ENCODE measurements at regions not wholly inside any gene's neighbourhood (a gene's known extent, or its start where the extent isn't known, plus 50 kb on each side); places are given as distances from the start of the nearest gene placed in this dataset.

DNA sequence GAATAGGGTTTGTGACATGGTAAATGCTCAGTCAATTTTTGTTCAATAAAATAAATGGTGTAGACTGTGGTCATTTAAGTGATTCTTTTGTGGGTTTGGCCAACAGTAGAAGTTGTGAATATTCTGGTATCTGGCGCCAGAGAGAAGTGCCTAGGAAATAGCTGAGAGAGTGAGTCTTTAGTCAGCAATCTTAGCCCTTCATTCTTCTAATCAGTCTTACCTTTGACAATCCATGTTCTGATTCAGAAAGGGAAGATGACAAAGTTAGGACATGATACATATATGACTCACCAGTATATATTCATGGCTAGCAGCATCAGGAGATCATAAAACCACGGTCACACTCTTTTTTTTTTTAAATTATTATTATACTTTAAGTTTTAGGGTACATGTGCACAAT lies 141.8 kb upstream of the PCDH18 start:
- Histone ChIP-seq H3K27ac (ENCODE audit: low read depth, low read length) (no peak overlapping the region), H3K4me3 (ENCODE audit: low read length in 3 of 3) (no peak overlapping the region), H3K27me3 (ENCODE audit: control insufficient read depth in 3 of 3, insufficient read depth in 3 of 3, low read length in 3 of 3) (no peaks in the 10 kb centered on the region), H3K9ac (ENCODE audit: low read depth in 1 of 3, low read length in 3 of 3) (no peak overlapping the region), H3K36me3 (ENCODE audit: control insufficient read depth in 3 of 3, insufficient read depth in 3 of 3, low read length in 3 of 3) (no peaks in the 10 kb centered on the region), H3K4me1 (ENCODE audit: control insufficient read depth in 3 of 3, insufficient read depth in 3 of 3, low read length in 3 of 3) (no peaks in the 10 kb centered on the region), H3K9me3 (ENCODE audit: control insufficient read depth in 3 of 3, low read length in 3 of 3) (no peaks in the 10 kb centered on the region)

DNA sequence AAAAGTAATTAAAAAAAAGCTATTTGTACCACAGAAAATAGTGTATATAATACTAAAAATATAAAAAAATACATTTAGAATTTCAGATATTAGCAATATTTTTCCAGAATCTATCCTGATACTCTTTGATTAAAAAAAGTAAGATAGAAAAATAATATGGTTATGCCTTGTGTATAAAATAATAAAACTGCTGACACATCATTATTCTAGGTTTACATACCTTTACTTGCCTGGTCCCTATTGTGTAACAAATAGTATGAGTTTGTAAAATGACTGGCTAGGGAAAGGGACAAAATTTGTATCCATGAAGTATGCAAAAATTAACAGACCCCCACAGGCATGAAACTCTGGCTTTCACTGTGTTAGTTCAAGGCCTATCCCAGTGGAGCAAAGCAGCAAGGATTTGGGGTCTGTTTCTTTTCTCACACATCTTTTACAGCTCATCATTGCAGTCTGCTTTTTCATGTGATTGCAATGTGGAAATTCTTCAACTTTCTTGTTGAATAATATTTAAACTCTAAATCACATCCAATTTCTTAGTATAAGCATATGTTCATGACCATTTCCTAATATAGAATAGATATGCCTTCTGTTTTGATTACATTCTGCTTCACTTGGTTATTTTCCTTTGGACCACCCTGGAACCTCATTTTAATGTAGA lies 136.7 kb upstream of the PCDH18 start:
- H3K36me3 ChIP-seq (ENCODE audit: control insufficient read depth in 3 of 3, insufficient read depth in 3 of 3, low read length in 3 of 3) = no peaks in the 10 kb centered on the region
- H3K4me3 ChIP-seq (ENCODE audit: low read length in 3 of 3) = no peak overlapping the region
- no peak overlapping the region for H3K9ac ChIP-seq (ENCODE audit: low read depth in 1 of 3, low read length in 3 of 3)
- H3K4me1 ChIP-seq (ENCODE audit: control insufficient read depth in 3 of 3, insufficient read depth in 3 of 3, low read length in 3 of 3) = no peaks in the 10 kb centered on the region
- H3K27ac ChIP-seq (ENCODE audit: low read depth, low read length) = no peak overlapping the region
- no peaks in the 10 kb centered on the region for H3K9me3 ChIP-seq (ENCODE audit: control insufficient read depth in 3 of 3, low read length in 3 of 3)
- no peaks in the 10 kb centered on the region for H3K27me3 ChIP-seq (ENCODE audit: control insufficient read depth in 3 of 3, insufficient read depth in 3 of 3, low read length in 3 of 3)

DNA sequence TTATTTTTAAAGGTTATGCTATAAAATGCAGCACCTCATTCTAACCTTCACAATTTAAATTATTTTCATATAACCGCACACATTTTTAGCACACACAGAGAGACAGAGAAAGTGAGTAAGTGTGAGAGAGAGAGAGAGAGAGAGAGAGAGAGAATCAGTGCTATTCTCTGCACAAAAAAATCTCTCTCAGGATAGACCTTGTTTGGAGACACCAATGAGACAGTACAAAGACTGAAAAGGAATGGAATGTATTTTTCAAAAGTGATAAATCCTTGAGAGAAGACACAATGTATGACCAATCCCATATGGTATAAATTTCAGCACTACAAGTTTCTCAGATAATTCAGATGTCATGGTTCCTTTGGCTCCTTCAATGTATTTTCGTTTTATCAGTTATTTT lies 132.1 kb upstream of the PCDH18 start:
- no peak overlapping the region for H3K4me3 ChIP-seq (ENCODE audit: low read length in 3 of 3)
- H3K4me1 ChIP-seq (ENCODE audit: control insufficient read depth in 3 of 3, insufficient read depth in 3 of 3, low read length in 3 of 3) = no peaks in the 10 kb centered on the region
- no peak overlapping the region for H3K9ac ChIP-seq (ENCODE audit: low read depth in 1 of 3, low read length in 3 of 3)
- H3K36me3 ChIP-seq (ENCODE audit: control insufficient read depth in 3 of 3, insufficient read depth in 3 of 3, low read length in 3 of 3) = no peaks in the 10 kb centered on the region
- H3K9me3 ChIP-seq (ENCODE audit: control insufficient read depth in 3 of 3, low read length in 3 of 3) = peaks cover 0 to 4% (median 0%) of the 10 kb centered on the region in 3 donors
- H3K27me3 ChIP-seq (ENCODE audit: control insufficient read depth in 3 of 3, insufficient read depth in 3 of 3, low read length in 3 of 3) = no peaks in the 10 kb centered on the region
- H3K27ac ChIP-seq (ENCODE audit: low read depth, low read length) = no peak overlapping the region

DNA sequence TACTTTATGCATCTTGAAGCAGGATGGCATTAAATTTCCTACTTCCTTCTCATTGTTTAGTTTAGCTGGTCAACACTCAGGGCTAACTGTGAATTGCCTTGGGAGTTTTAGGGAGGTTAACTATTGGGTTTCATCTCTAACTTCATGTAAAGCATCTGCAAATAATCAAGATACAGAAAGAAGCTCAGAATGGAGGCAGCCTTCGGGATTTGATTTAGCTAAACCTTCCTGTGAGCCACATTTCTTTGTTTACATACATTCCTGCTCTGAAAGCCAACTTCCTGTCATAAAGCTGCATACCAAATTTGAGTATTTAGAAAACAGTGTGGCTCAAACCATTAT lies 131.7 kb upstream of the PCDH18 start:
- Histone ChIP-seq H3K36me3 (ENCODE audit: control insufficient read depth in 3 of 3, insufficient read depth in 3 of 3, low read length in 3 of 3) (no peaks in the 10 kb centered on the region), H3K27me3 (ENCODE audit: control insufficient read depth in 3 of 3, insufficient read depth in 3 of 3, low read length in 3 of 3) (no peaks in the 10 kb centered on the region), H3K4me3 (ENCODE audit: low read length in 3 of 3) (no peak overlapping the region), H3K9ac (ENCODE audit: low read depth in 1 of 3, low read length in 3 of 3) (no peak overlapping the region), H3K27ac (ENCODE audit: low read depth, low read length) (no peak overlapping the region), H3K4me1 (ENCODE audit: control insufficient read depth in 3 of 3, insufficient read depth in 3 of 3, low read length in 3 of 3) (no peaks in the 10 kb centered on the region), H3K9me3 (ENCODE audit: control insufficient read depth in 3 of 3, low read length in 3 of 3) (peaks cover 0 to 4% (median 0%) of the 10 kb centered on the region in 3 donors)

DNA sequence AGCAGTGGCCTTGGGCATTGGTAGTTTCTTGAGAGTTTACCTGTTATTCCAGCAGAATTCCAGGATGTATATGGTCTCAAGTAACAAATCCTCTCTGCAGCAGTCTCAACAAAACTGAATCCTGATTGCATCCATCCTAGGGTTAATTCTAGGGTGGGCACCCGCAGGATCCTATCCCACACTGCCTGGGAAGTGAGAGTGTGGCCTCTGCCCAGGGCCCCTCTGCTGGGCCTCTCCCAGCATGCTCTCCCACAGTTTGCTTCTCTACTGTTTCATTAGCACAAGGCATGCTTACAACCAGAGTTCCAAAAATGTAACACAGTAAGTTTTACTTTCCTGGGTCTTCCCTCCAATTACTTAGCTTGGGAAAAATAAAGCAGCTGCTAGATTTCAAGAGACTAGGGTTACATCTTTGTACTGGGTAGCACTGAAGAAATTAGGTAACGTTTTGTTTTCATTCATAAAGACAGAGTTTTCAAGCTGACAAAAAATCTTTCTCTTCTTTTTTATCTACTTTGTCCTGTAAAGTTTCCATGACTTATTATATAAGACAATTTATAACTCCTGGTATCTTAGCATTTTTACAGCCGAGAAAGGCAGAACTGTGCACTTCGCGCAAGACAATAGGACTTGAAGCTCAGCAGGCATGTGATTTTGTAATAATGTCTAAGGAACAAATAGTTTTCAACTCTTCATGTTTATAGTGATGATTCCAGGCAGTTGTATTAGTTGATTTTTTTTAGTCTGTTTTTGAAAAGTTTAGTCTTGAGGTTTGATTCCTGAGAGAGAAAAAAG lies 131.2 kb upstream of the PCDH18 start:
- H3K4me1 ChIP-seq (ENCODE audit: control insufficient read depth in 3 of 3, insufficient read depth in 3 of 3, low read length in 3 of 3) = no peaks in the 10 kb centered on the region
- H3K27ac ChIP-seq (ENCODE audit: low read depth, low read length) = no peak overlapping the region
- H3K9ac ChIP-seq (ENCODE audit: low read depth in 1 of 3, low read length in 3 of 3) = no peak overlapping the region
- H3K36me3 ChIP-seq (ENCODE audit: control insufficient read depth in 3 of 3, insufficient read depth in 3 of 3, low read length in 3 of 3) = no peaks in the 10 kb centered on the region
- no peak overlapping the region for H3K4me3 ChIP-seq (ENCODE audit: low read length in 3 of 3)
- H3K27me3 ChIP-seq (ENCODE audit: control insufficient read depth in 3 of 3, insufficient read depth in 3 of 3, low read length in 3 of 3) = no peaks in the 10 kb centered on the region
- H3K9me3 ChIP-seq (ENCODE audit: control insufficient read depth in 3 of 3, low read length in 3 of 3) = peaks cover 0 to 4% (median 0%) of the 10 kb centered on the region in 3 donors

DNA sequence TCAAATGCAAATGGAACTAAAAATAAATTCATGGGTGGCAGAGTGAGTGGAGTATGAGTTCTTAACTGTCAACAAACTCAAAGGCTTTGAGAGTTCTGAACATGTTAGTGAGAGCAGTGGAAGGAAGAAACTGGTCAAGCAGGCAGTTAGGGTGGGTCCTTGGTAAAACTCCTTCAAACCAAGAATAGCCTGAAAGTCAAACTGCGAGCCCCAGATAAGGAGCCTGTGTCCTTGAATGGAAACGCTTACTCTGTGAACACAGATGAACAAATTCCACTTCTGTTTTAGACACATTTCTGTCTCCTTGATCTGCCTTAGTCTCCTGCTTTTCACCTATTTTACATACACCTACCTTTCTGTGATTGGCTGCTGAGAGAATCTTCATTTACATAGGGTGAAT lies 129.4 kb upstream of the PCDH18 start:
- Histone ChIP-seq H3K36me3 (ENCODE audit: control insufficient read depth in 3 of 3, insufficient read depth in 3 of 3, low read length in 3 of 3) (no peaks in the 10 kb centered on the region), H3K4me3 (ENCODE audit: low read length in 3 of 3) (no peak overlapping the region), H3K4me1 (ENCODE audit: control insufficient read depth in 3 of 3, insufficient read depth in 3 of 3, low read length in 3 of 3) (no peaks in the 10 kb centered on the region), H3K27ac (ENCODE audit: low read depth, low read length) (no peak overlapping the region), H3K9ac (ENCODE audit: low read depth in 1 of 3, low read length in 3 of 3) (no peak overlapping the region), H3K9me3 (ENCODE audit: control insufficient read depth in 3 of 3, low read length in 3 of 3) (peaks cover 0 to 4% (median 0%) of the 10 kb centered on the region in 3 donors), H3K27me3 (ENCODE audit: control insufficient read depth in 3 of 3, insufficient read depth in 3 of 3, low read length in 3 of 3) (no peaks in the 10 kb centered on the region)

DNA sequence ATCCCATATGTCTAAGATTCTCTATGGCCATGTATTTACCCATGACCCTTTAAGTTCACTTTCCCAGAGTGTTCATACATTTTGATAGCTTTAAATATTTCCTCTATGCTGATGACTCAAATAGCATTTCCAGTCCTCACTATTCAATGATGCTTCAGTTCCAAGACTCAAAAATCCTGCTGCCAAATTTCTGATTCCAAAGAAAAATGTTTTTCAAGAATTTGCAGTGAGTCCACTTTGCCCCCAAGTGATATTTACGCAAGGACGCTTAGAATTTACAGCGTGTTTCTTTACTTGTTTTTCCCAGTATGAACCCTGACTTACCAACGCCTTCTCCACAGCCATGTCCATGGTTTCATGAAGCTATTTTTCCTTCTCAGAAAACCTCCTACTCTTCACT lies 127.9 kb upstream of the PCDH18 start:
- H3K4me3 ChIP-seq (ENCODE audit: low read length in 3 of 3) = no peak overlapping the region
- no peaks in the 10 kb centered on the region for H3K36me3 ChIP-seq (ENCODE audit: control insufficient read depth in 3 of 3, insufficient read depth in 3 of 3, low read length in 3 of 3)
- no peak overlapping the region for H3K27ac ChIP-seq (ENCODE audit: low read depth, low read length)
- H3K9ac ChIP-seq (ENCODE audit: low read depth in 1 of 3, low read length in 3 of 3) = no peak overlapping the region
- H3K9me3 ChIP-seq (ENCODE audit: control insufficient read depth in 3 of 3, low read length in 3 of 3) = peaks cover 0 to 4% (median 0%) of the 10 kb centered on the region in 3 donors
- H3K27me3 ChIP-seq (ENCODE audit: control insufficient read depth in 3 of 3, insufficient read depth in 3 of 3, low read length in 3 of 3) = no peaks in the 10 kb centered on the region
- no peaks in the 10 kb centered on the region for H3K4me1 ChIP-seq (ENCODE audit: control insufficient read depth in 3 of 3, insufficient read depth in 3 of 3, low read length in 3 of 3)

DNA sequence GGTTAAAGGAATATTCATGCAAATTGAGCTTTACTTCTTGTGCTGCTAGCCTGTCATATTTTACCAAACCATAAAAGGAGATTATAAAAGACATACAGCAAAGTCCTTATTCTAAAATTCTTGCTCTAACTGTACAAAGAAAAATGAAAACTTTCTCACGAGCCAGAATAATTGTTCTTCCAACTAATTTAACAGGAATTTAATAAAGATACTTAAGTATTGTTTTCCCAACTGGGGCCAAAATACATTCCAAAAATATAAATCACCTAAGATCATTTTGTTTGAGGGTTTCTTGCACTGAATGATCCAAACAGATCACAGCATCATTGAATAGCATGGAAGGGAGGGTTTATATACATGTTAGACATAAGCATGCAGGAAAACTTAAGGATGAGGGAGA lies 127.1 kb upstream of the PCDH18 start:
- Histone ChIP-seq H3K4me3 (ENCODE audit: low read length in 3 of 3) (no peak overlapping the region), H3K27me3 (ENCODE audit: control insufficient read depth in 3 of 3, insufficient read depth in 3 of 3, low read length in 3 of 3) (no peaks in the 10 kb centered on the region), H3K9ac (ENCODE audit: low read depth in 1 of 3, low read length in 3 of 3) (no peak overlapping the region), H3K36me3 (ENCODE audit: control insufficient read depth in 3 of 3, insufficient read depth in 3 of 3, low read length in 3 of 3) (no peaks in the 10 kb centered on the region), H3K27ac (ENCODE audit: low read depth, low read length) (no peak overlapping the region), H3K4me1 (ENCODE audit: control insufficient read depth in 3 of 3, insufficient read depth in 3 of 3, low read length in 3 of 3) (no peaks in the 10 kb centered on the region), H3K9me3 (ENCODE audit: control insufficient read depth in 3 of 3, low read length in 3 of 3) (peaks cover 0 to 4% (median 0%) of the 10 kb centered on the region in 3 donors)

DNA sequence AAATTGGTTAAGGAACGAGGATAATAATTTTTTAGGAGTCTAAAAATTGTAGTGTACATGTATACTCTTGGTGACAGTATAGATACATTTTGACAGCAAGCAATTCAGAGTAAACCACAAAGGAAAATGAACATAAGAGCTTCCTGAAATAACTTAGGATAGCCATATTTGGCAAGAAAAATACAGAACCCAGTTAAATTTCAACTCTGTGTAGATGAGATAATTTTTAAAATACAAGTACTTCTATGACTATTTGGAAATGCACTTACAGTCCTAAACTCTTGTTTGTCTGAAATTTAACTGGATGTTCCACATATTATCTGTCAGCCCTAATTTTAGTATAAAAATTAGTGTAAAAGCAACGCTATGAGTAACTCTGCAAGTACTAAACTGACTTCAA lies 124.4 kb upstream of the PCDH18 start:
- no peak overlapping the region for H3K9ac ChIP-seq (ENCODE audit: low read depth in 1 of 3, low read length in 3 of 3)
- H3K27ac ChIP-seq (ENCODE audit: low read depth, low read length) = no peak overlapping the region
- no peaks in the 10 kb centered on the region for H3K27me3 ChIP-seq (ENCODE audit: control insufficient read depth in 3 of 3, insufficient read depth in 3 of 3, low read length in 3 of 3)
- H3K4me1 ChIP-seq (ENCODE audit: control insufficient read depth in 3 of 3, insufficient read depth in 3 of 3, low read length in 3 of 3) = no peaks in the 10 kb centered on the region
- no peak overlapping the region for H3K4me3 ChIP-seq (ENCODE audit: low read length in 3 of 3)
- H3K36me3 ChIP-seq (ENCODE audit: control insufficient read depth in 3 of 3, insufficient read depth in 3 of 3, low read length in 3 of 3) = no peaks in the 10 kb centered on the region
- no peaks in the 10 kb centered on the region for H3K9me3 ChIP-seq (ENCODE audit: control insufficient read depth in 3 of 3, low read length in 3 of 3)

DNA sequence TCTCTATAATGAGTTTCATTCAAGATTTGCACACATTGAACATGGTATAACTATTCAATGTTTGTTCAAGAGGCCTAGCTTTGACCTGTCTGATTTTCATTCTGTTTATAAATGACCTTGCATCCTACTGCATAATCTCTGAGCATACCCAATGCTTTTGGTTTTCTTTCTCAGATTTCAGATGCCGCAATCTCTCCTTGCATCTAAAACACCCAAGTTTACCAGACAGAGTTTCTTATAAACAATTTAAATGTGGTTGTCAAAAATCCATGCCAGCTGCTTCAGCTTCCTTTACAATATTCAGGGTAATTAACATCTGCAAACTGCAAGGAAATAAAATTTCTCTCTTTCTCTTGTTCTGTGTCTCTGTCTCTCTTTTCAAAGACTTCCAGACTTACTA lies 123.0 kb upstream of the PCDH18 start:
- Histone ChIP-seq H3K27me3 (ENCODE audit: control insufficient read depth in 3 of 3, insufficient read depth in 3 of 3, low read length in 3 of 3) (no peaks in the 10 kb centered on the region), H3K36me3 (ENCODE audit: control insufficient read depth in 3 of 3, insufficient read depth in 3 of 3, low read length in 3 of 3) (no peaks in the 10 kb centered on the region), H3K9me3 (ENCODE audit: control insufficient read depth in 3 of 3, low read length in 3 of 3) (no peaks in the 10 kb centered on the region), H3K4me1 (ENCODE audit: control insufficient read depth in 3 of 3, insufficient read depth in 3 of 3, low read length in 3 of 3) (no peaks in the 10 kb centered on the region), H3K4me3 (ENCODE audit: low read length in 3 of 3) (no peak overlapping the region), H3K9ac (ENCODE audit: low read depth in 1 of 3, low read length in 3 of 3) (no peak overlapping the region), H3K27ac (ENCODE audit: low read depth, low read length) (no peak overlapping the region)

All from skeletal muscle tissue (tissue), 3 donors.